ENCODE measurements at regions not wholly inside any gene's neighbourhood (a gene's known extent, or its start where the extent isn't known, plus 50 kb on each side); places are given as distances from the start of the nearest gene placed in this dataset.

DNA sequence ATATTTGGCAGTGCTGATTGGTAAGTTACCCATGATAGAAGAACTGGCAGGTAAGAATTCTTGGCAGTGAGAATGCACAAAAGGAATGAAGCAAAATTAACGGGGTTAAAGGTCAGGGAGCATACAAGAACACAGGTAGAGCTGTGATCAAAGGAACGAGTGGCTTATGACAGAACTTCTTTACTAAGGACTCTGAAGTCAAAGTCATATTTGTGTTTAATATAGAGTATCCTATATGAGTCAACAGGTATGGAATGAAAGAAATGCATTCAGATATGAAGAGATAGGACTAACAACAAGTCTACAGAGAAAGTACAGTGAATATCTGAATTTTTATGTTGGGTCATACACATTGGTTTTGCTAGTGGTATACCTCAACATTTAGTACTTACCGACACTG, 209.0 kb upstream of the CITED2 start:
- no peak for TF ChIP-seq POLR2AphosphoS5 (IDR thresholded peaks at IDR 0.05; ENCODE audit: control insufficient read depth, insufficient read depth, low read depth, low read length)
- no peak for TF ChIP-seq CBX8 (IDR thresholded peaks at IDR 0.05; ENCODE audit: borderline replicate concordance, extremely low read depth, low read depth, low read length, poor library complexity, severe bottlenecking)
- TF ChIP-seq HNRNPL (IDR thresholded peaks at IDR 0.05; ENCODE audit: low read depth, low read length) = no peak
- TF ChIP-seq CXXC5 (CRISPR knock-in tag; IDR thresholded peaks at IDR 0.05) = no peak
- TF ChIP-seq ZNF75A (CRISPR knock-in tag; IDR thresholded peaks at IDR 0.05) = no peak
- TF ChIP-seq ZFX (CRISPR knock-in tag; IDR thresholded peaks at IDR 0.05) = no peak
- TF ChIP-seq MYC (IDR thresholded peaks at IDR 0.05; ENCODE audit: low read depth, low read length) = no peak
- TF ChIP-seq MYC (CRISPR knock-in tag; IDR thresholded peaks at IDR 0.05; ENCODE audit: borderline replicate concordance, low read depth) = no peak
- TF ChIP-seq, protein P1, sequence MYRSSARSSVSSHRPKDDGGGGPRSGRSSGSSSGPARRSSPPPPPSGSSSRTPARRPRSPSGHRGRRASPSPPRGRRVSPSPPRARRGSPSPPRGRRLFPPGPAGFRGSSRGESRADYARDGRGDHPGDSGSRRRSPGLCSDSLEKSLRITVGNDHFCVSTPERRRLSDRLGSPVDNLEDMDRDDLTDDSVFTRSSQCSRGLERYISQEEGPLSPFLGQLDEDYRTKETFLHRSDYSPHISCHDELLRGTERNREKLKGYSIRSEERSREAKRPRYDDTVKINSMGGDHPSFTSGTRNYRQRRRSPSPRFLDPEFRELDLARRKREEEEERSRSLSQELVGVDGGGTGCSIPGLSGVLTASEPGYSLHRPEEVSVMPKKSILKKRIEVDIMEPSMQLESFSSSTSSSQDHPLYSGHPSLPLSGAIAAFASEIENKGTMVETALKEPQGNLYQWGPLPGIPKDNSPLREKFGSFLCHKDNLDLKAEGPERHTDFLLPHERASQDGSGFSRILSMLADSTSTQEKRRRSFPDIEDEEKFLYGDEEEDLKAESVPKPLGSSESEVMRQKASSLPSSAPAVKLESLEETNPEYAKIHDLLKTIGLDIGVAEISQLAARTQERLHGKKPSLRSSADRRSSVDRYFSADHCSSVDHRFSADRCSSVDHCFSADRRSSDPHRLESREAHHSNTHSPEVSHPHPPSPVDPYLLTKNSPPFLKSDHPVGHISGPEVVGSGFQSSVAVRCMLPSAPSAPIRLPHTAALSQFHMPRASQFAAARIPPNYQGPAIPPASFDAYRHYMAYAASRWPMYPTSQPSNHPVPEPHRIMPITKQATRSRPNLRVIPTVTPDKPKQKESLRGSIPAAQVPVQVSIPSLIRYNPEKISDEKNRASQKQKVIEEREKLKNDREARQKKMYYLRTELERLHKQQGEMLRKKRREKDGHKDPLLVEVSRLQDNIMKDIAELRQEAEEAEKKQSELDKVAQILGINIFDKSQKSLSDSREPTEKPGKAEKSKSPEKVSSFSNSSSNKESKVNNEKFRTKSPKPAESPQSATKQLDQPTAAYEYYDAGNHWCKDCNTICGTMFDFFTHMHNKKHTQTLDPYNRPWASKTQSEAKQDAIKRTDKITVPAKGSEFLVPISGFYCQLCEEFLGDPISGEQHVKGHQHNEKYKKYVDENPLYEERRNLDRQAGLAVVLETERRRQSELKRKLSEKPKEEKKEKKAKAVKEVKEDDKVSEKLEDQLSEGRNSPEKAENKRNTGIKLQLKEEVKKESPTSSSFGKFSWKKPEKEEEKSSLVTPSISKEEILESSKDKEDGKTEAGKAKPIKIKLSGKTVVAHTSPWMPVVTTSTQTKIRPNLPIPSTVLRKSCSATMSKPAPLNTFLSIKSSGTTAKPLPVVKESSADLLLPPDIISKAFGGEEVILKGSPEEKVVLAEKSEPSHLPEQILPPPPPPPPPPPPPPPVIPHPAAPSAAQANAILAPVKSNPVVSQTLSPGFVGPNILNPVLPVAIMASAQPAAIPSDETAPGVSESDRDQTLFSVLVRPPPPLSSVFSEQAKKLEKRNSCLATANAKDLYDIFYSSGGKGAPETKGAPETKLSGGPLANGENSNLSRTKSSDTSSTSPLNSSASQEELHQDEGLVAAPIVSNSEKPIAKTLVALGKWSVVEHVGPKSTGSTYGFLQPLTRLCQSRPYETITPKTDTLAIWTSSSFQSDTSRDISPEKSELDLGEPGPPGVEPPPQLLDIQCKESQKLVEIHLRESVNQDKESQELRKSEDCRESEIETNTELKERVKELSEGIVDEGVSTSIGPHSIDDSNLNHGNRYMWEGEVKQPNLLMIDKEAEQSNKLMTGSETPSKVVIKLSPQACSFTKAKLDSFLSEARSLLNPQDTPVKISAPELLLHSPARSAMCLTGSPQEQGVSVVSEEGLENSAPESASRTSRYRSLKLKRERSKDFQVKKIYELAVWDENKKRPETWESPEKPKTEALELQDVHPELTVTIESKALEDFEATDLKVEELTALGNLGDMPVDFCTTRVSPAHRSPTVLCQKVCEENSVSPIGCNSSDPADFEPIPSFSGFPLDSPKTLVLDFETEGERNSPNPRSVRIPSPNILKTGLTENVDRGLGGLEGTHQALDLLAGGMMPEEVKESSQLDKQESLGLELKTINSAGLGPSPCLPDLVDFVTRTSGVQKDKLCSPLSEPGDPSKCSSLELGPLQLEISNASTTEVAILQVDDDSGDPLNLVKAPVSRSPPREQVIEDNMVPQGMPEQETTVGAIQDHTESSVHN (IDR thresholded peaks at IDR 0.05; ENCODE audit: borderline replicate concordance in 1 of 2, low read depth in 1 of 2) = no peak
- TF ChIP-seq ZNF561 (CRISPR knock-in tag; conservative IDR thresholded peaks at IDR 0.05) = no peak
- no peak for TF ChIP-seq JUN (IDR thresholded peaks at IDR 0.05; ENCODE audit: borderline replicate concordance, low read depth, low read length)
- TF ChIP-seq JUN (CRISPR knock-in tag; IDR thresholded peaks at IDR 0.05; ENCODE audit: borderline replicate concordance) = no peak
- TF ChIP-seq, protein P2, sequence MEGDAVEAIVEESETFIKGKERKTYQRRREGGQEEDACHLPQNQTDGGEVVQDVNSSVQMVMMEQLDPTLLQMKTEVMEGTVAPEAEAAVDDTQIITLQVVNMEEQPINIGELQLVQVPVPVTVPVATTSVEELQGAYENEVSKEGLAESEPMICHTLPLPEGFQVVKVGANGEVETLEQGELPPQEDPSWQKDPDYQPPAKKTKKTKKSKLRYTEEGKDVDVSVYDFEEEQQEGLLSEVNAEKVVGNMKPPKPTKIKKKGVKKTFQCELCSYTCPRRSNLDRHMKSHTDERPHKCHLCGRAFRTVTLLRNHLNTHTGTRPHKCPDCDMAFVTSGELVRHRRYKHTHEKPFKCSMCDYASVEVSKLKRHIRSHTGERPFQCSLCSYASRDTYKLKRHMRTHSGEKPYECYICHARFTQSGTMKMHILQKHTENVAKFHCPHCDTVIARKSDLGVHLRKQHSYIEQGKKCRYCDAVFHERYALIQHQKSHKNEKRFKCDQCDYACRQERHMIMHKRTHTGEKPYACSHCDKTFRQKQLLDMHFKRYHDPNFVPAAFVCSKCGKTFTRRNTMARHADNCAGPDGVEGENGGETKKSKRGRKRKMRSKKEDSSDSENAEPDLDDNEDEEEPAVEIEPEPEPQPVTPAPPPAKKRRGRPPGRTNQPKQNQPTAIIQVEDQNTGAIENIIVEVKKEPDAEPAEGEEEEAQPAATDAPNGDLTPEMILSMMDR (IDR thresholded peaks at IDR 0.05 in 2 of 3, conservative IDR thresholded peaks at IDR 0.05 in 1 of 3; ENCODE audit: insufficient read depth in 2 of 3, low read depth in 1 of 3, low read length in 3 of 3) = no peak
- TF ChIP-seq SIRT6 (IDR thresholded peaks at IDR 0.05; ENCODE audit: low read depth, low read length) = no peak

All from K562 (cell line).